ENCODE measurements at regions not wholly inside any gene's neighbourhood (a gene's known extent, or its start where the extent isn't known, plus 50 kb on each side); places are given as distances from the start of the nearest gene placed in this dataset.

DNA sequence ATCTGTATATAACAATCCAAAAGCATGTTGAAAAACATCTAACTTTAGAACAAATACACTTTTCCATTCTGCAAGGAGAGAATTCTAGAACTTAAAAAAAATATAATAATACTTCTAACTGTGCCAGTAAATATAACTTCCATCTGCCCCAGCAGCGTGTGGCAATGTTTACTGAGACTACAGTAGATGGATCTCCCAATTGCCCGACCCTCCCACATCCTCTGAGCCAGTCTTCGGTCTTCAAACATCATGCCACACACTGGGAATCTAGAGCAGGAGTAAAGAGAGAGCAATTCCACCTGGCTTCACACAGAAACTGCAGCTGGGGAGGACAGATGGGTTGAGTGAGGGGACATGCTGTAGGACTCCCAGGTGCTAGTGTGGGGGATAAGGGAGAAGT lies 121.3 kb upstream of the NHSL1 start:
- TF ChIP-seq ZFP3 (CRISPR knock-in tag; IDR thresholded peaks at IDR 0.05) = no peak
- TF ChIP-seq, protein P1, sequence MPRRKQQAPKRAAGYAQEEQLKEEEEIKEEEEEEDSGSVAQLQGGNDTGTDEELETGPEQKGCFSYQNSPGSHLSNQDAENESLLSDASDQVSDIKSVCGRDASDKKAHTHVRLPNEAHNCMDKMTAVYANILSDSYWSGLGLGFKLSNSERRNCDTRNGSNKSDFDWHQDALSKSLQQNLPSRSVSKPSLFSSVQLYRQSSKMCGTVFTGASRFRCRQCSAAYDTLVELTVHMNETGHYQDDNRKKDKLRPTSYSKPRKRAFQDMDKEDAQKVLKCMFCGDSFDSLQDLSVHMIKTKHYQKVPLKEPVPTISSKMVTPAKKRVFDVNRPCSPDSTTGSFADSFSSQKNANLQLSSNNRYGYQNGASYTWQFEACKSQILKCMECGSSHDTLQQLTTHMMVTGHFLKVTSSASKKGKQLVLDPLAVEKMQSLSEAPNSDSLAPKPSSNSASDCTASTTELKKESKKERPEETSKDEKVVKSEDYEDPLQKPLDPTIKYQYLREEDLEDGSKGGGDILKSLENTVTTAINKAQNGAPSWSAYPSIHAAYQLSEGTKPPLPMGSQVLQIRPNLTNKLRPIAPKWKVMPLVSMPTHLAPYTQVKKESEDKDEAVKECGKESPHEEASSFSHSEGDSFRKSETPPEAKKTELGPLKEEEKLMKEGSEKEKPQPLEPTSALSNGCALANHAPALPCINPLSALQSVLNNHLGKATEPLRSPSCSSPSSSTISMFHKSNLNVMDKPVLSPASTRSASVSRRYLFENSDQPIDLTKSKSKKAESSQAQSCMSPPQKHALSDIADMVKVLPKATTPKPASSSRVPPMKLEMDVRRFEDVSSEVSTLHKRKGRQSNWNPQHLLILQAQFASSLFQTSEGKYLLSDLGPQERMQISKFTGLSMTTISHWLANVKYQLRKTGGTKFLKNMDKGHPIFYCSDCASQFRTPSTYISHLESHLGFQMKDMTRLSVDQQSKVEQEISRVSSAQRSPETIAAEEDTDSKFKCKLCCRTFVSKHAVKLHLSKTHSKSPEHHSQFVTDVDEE (CRISPR knock-in tag; IDR thresholded peaks at IDR 0.05) = no peak
- TF ChIP-seq PATZ1 (CRISPR knock-in tag; IDR thresholded peaks at IDR 0.05; ENCODE audit: borderline replicate concordance) = no peak
- no peak for TF ChIP-seq RARB (CRISPR knock-in tag; IDR thresholded peaks at IDR 0.05)
- no peak for TF ChIP-seq OSR1 (CRISPR knock-in tag; IDR thresholded peaks at IDR 0.05)
- no peak for TF ChIP-seq ARNTL (CRISPR knock-in tag; IDR thresholded peaks at IDR 0.05; ENCODE audit: borderline replicate concordance, low read depth)
- TF ChIP-seq BACH2 (CRISPR knock-in tag; IDR thresholded peaks at IDR 0.05; ENCODE audit: borderline replicate concordance) = no peak
- TF ChIP-seq, protein P2, sequence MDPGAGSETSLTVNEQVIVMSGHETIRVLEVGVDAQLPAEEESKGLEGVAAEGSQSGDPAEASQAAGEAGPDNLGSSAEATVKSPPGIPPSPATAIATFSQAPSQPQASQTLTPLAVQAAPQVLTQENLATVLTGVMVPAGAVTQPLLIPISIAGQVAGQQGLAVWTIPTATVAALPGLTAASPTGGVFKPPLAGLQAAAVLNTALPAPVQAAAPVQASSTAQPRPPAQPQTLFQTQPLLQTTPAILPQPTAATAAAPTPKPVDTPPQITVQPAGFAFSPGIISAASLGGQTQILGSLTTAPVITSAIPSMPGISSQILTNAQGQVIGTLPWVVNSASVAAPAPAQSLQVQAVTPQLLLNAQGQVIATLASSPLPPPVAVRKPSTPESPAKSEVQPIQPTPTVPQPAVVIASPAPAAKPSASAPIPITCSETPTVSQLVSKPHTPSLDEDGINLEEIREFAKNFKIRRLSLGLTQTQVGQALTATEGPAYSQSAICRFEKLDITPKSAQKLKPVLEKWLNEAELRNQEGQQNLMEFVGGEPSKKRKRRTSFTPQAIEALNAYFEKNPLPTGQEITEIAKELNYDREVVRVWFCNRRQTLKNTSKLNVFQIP (CRISPR knock-in tag; IDR thresholded peaks at IDR 0.05; ENCODE audit: borderline replicate concordance, low read depth) = no peak
- TF ChIP-seq ZFP30 (CRISPR knock-in tag; IDR thresholded peaks at IDR 0.05) = no peak
